ENCODE measurements at regions not wholly inside any gene's neighbourhood (a gene's known extent, or its start where the extent isn't known, plus 50 kb on each side); places are given as distances from the start of the nearest gene placed in this dataset.

DNA sequence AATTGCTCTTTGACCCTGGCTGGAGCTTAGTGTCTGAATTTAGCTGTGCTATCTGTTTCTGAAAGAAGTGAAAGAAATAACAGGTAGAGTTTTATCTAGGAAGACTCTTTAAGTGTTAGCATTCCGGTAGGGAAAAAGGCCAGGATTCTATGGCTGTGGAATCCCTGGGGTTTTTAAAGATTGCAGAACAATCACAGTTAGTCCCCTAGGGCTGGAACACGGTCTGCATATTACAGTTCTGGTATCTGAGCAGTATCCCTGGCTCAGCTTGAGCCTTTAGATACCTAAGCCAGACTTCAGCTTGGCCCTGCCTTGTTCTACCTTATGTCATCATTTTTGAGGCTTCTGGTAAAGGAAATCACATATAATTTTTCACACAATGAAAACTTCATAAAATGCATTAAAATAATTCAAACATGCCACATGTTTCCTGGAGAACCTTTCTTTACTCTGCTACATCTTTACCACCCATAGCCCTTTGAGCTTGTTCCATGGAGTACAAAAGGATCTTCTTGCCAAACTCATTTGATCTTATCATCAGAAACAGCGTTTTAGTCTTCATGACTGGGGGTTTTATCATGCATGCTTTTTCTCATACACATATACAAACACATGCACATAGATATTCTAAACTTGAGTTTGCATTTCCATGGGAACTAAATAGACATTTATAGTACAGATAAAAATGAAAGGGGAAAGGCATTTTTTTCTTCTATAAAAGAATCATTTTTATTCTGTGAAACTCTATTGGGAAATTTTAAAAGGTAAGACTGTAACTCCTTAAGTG lies 410.8 kb downstream of the CETN3 start:
- TF ChIP-seq, protein P1, sequence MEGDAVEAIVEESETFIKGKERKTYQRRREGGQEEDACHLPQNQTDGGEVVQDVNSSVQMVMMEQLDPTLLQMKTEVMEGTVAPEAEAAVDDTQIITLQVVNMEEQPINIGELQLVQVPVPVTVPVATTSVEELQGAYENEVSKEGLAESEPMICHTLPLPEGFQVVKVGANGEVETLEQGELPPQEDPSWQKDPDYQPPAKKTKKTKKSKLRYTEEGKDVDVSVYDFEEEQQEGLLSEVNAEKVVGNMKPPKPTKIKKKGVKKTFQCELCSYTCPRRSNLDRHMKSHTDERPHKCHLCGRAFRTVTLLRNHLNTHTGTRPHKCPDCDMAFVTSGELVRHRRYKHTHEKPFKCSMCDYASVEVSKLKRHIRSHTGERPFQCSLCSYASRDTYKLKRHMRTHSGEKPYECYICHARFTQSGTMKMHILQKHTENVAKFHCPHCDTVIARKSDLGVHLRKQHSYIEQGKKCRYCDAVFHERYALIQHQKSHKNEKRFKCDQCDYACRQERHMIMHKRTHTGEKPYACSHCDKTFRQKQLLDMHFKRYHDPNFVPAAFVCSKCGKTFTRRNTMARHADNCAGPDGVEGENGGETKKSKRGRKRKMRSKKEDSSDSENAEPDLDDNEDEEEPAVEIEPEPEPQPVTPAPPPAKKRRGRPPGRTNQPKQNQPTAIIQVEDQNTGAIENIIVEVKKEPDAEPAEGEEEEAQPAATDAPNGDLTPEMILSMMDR (IDR thresholded peaks at IDR 0.05), result no peak
- TF ChIP-seq POLR2AphosphoS5 (IDR thresholded peaks at IDR 0.05) (no peak), POLR2A (IDR thresholded peaks at IDR 0.05) (no peak)
